C4-2B (cell line): ENCODE measurements at regions not wholly inside any gene's neighbourhood (a gene's known extent, or its start where the extent isn't known, plus 50 kb on each side); places are given as distances from the start of the nearest gene placed in this dataset.

ENCODE experiments used
- CTCF ChIP-seq: fragments of 450-650 bp; conservative IDR thresholded peaks from 2 replicates; pipeline ENCODE4 v1.5.1; 2017; ENCODE audit warnings: mild to moderate bottlenecking
- ZFX ChIP-seq: fragments of 450-650 bp; IDR thresholded peaks from 2 replicates; pipeline ENCODE4 v1.6.1; 2017

GRCh38 chr12:47413806-47414205 is 292.0 kb downstream of the RPAP3 start:
- TF ChIP-seq CTCF = no peak
- TF ChIP-seq ZFX = no peak
